ENCODE measurements at regions not wholly inside any gene's neighbourhood (a gene's known extent, or its start where the extent isn't known, plus 50 kb on each side); places are given as distances from the start of the nearest gene placed in this dataset.

- Histone ChIP-seq H3K79me1 (ENCODE audit: low read length) (no peaks in the 10 kb centered on the region), H3K4ac (ENCODE audit: low read depth, low read length) (no peak overlapping the region), H2AK5ac (ENCODE audit: low read length) (no peak overlapping the region), H3K36me3 (ENCODE audit: control insufficient read depth in 1 of 2, insufficient read depth in 2 of 2, low read length in 2 of 2) (no peaks in the 10 kb centered on the region), H3K27ac (ENCODE audit: low read depth, low read length) (no peak overlapping the region), H4K91ac (ENCODE audit: low read depth, low read length) (no peak overlapping the region), H3K23ac (ENCODE audit: low read length) (no peak overlapping the region), H4K8ac (ENCODE audit: low read depth, low read length) (no peak overlapping the region), H2BK12ac (ENCODE audit: low read length) (no peak overlapping the region), H2BK5ac (ENCODE audit: low read depth, low read length, poor library complexity) (no peak overlapping the region), H2AFZ (ENCODE audit: insufficient read depth, low read length, poor library complexity) (no peak overlapping the region), H3K9me3 (ENCODE audit: insufficient read depth, low read depth, low read length) (peaks cover 2% of the 10 kb centered on the region), H3K4me1 (ENCODE audit: control insufficient read depth in 1 of 2, insufficient read depth in 2 of 2, low read length in 2 of 2) (peaks cover 0 to 3% of the 10 kb centered on the region in 2 experiments), H3K14ac (ENCODE audit: low read length) (no peak overlapping the region), H2BK120ac (ENCODE audit: insufficient read depth, low read length, poor library complexity) (no peak overlapping the region), H3K9ac (ENCODE audit: low read length) (no peak overlapping the region), H3K4me3 (ENCODE audit: low read depth, low read length) (no peak overlapping the region), H3K27me3 (ENCODE audit: insufficient read depth, low read length) (no peaks in the 10 kb centered on the region), H3K4me2 (ENCODE audit: low read length) (no peak overlapping the region), H4K12ac (ENCODE audit: low read depth, low read length) (no peak overlapping the region), H3K79me2 (ENCODE audit: control insufficient read depth, insufficient read depth, low read length, poor library complexity) (no peaks in the 10 kb centered on the region), H3K18ac (ENCODE audit: low read length) (no peak overlapping the region)
- no peak for DNase-seq
- WGBS (ENCODE audit: extremely low coverage, insufficient coverage, insufficient read length), result no CpG with 5 or more reads among the region's 14 CpGs
These were observed 407.6 kb upstream of the CADM1 start for GRCh38 chr11:115911613-115912346.

- no peaks in the 10 kb centered on the region for H3K79me2 ChIP-seq (ENCODE audit: control insufficient read depth, insufficient read depth, low read length, poor library complexity)
- H2AK5ac ChIP-seq (ENCODE audit: low read length), result no peak overlapping the region
- peaks cover 2% of the 10 kb centered on the region for H3K9me3 ChIP-seq (ENCODE audit: insufficient read depth, low read depth, low read length)
- H3K4ac ChIP-seq (ENCODE audit: low read depth, low read length), result no peak overlapping the region
- no peaks in the 10 kb centered on the region for H3K79me1 ChIP-seq (ENCODE audit: low read length)
- no peak for DNase-seq
- no peak overlapping the region for H3K4me3 ChIP-seq (ENCODE audit: low read depth, low read length)
- no peak overlapping the region for H2BK120ac ChIP-seq (ENCODE audit: insufficient read depth, low read length, poor library complexity)
- no peak overlapping the region for H3K18ac ChIP-seq (ENCODE audit: low read length)
- no peak overlapping the region for H2AFZ ChIP-seq (ENCODE audit: insufficient read depth, low read length, poor library complexity)
- no peak overlapping the region for H4K91ac ChIP-seq (ENCODE audit: low read depth, low read length)
- H3K14ac ChIP-seq (ENCODE audit: low read length), result no peak overlapping the region
- H3K36me3 ChIP-seq (ENCODE audit: control insufficient read depth in 1 of 2, insufficient read depth in 2 of 2, low read length in 2 of 2), result no peaks in the 10 kb centered on the region
- H2BK5ac ChIP-seq (ENCODE audit: low read depth, low read length, poor library complexity), result no peak overlapping the region
- H4K8ac ChIP-seq (ENCODE audit: low read depth, low read length), result no peak overlapping the region
- H4K12ac ChIP-seq (ENCODE audit: low read depth, low read length), result no peak overlapping the region
- H3K23ac ChIP-seq (ENCODE audit: low read length), result no peak overlapping the region
- H3K9ac ChIP-seq (ENCODE audit: low read length), result no peak overlapping the region
- no peak overlapping the region for H3K4me2 ChIP-seq (ENCODE audit: low read length)
- H3K27me3 ChIP-seq (ENCODE audit: insufficient read depth, low read length), result no peaks in the 10 kb centered on the region
- WGBS (ENCODE audit: extremely low coverage, insufficient coverage, insufficient read length), result no CpG with 5 or more reads among the region's 1 CpG
- H3K27ac ChIP-seq (ENCODE audit: low read depth, low read length), result no peak overlapping the region
- H3K4me1 ChIP-seq (ENCODE audit: control insufficient read depth in 1 of 2, insufficient read depth in 2 of 2, low read length in 2 of 2), result peaks cover 0 to 3% of the 10 kb centered on the region in 2 experiments
- H2BK12ac ChIP-seq (ENCODE audit: low read length), result no peak overlapping the region
These were observed 406.2 kb upstream of the CADM1 start for GRCh38 chr11:115910379-115910778.

- no peak overlapping the region for H2AFZ ChIP-seq (ENCODE audit: insufficient read depth, low read length, poor library complexity)
- no peak overlapping the region for H3K9ac ChIP-seq (ENCODE audit: low read length)
- no peak overlapping the region for H2AK5ac ChIP-seq (ENCODE audit: low read length)
- no peak overlapping the region for H3K27ac ChIP-seq (ENCODE audit: low read depth, low read length)
- no peak overlapping the region for H3K4me3 ChIP-seq (ENCODE audit: low read depth, low read length)
- no peak overlapping the region for H3K4ac ChIP-seq (ENCODE audit: low read depth, low read length)
- H4K8ac ChIP-seq (ENCODE audit: low read depth, low read length), result no peak overlapping the region
- no peak for DNase-seq
- no peak overlapping the region for H2BK120ac ChIP-seq (ENCODE audit: insufficient read depth, low read length, poor library complexity)
- no CpG with 5 or more reads among the region's 3 CpGs for WGBS (ENCODE audit: extremely low coverage, insufficient coverage, insufficient read length)
- no peak overlapping the region for H3K14ac ChIP-seq (ENCODE audit: low read length)
- H3K27me3 ChIP-seq (ENCODE audit: insufficient read depth, low read length), result no peaks in the 10 kb centered on the region
- no peak overlapping the region for H4K12ac ChIP-seq (ENCODE audit: low read depth, low read length)
- H4K91ac ChIP-seq (ENCODE audit: low read depth, low read length), result no peak overlapping the region
- H3K79me1 ChIP-seq (ENCODE audit: low read length), result no peaks in the 10 kb centered on the region
- no peak overlapping the region for H2BK12ac ChIP-seq (ENCODE audit: low read length)
- H3K9me3 ChIP-seq (ENCODE audit: insufficient read depth, low read depth, low read length), result peaks cover 2% of the 10 kb centered on the region
- no peak overlapping the region for H3K4me2 ChIP-seq (ENCODE audit: low read length)
- no peaks in the 10 kb centered on the region for H3K79me2 ChIP-seq (ENCODE audit: control insufficient read depth, insufficient read depth, low read length, poor library complexity)
- H3K23ac ChIP-seq (ENCODE audit: low read length), result no peak overlapping the region
- H3K4me1 ChIP-seq (ENCODE audit: control insufficient read depth in 1 of 2, insufficient read depth in 2 of 2, low read length in 2 of 2), result no peaks in the 10 kb centered on the region
- no peak overlapping the region for H2BK5ac ChIP-seq (ENCODE audit: low read depth, low read length, poor library complexity)
- no peak overlapping the region for H3K18ac ChIP-seq (ENCODE audit: low read length)
- no peaks in the 10 kb centered on the region for H3K36me3 ChIP-seq (ENCODE audit: control insufficient read depth in 1 of 2, insufficient read depth in 2 of 2, low read length in 2 of 2)
These were observed 402.0 kb upstream of the CADM1 start for GRCh38 chr11:115906171-115906570.

DNA sequence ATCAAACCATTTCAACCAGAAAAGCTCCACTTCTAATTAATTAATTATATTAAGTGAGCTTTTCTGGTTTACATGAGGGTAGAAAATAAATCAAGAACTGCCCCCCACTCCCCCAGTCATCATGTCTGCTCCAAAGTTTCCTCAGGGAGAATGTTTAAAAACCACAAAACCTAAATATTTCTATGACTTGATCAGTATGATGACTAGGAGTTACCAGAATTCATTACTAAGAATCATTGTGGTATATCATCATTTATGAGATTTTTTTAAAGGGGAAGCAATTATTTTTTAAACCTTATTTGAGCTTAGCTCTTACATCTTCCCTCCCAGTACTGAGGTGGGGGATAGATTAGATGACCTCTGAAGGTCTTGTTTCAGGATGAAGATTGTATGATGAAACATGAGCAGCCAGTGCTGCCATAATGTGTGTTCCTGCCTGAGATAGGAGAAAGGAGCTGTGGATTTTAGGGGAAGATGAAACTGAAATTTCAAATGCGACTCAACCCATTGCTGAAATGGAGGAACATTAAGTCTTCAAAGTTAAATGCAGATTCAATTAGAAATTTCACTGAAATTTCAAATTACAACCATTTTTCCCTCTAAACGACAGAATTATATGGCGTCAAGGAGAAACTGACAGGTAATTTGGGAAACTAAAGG lies 401.3 kb upstream of the CADM1 start:
- no peaks in the 10 kb centered on the region for H3K36me3 ChIP-seq (ENCODE audit: control insufficient read depth in 1 of 2, insufficient read depth in 2 of 2, low read length in 2 of 2)
- H2BK120ac ChIP-seq (ENCODE audit: insufficient read depth, low read length, poor library complexity), result no peak overlapping the region
- no peaks in the 10 kb centered on the region for H3K79me1 ChIP-seq (ENCODE audit: low read length)
- H2BK12ac ChIP-seq (ENCODE audit: low read length), result no peak overlapping the region
- no CpG with 5 or more reads among the region's 3 CpGs for WGBS (ENCODE audit: extremely low coverage, insufficient coverage, insufficient read length)
- H3K9me3 ChIP-seq (ENCODE audit: insufficient read depth, low read depth, low read length), result peaks cover 2% of the 10 kb centered on the region
- no peaks in the 10 kb centered on the region for H3K79me2 ChIP-seq (ENCODE audit: control insufficient read depth, insufficient read depth, low read length, poor library complexity)
- H3K4me3 ChIP-seq (ENCODE audit: low read depth, low read length), result no peak overlapping the region
- no peak overlapping the region for H3K9ac ChIP-seq (ENCODE audit: low read length)
- H3K27ac ChIP-seq (ENCODE audit: low read depth, low read length), result no peak overlapping the region
- no peak overlapping the region for H4K91ac ChIP-seq (ENCODE audit: low read depth, low read length)
- H3K4me1 ChIP-seq (ENCODE audit: control insufficient read depth in 1 of 2, insufficient read depth in 2 of 2, low read length in 2 of 2), result no peaks in the 10 kb centered on the region
- DNase-seq, result no peak
- no peak overlapping the region for H2AFZ ChIP-seq (ENCODE audit: insufficient read depth, low read length, poor library complexity)
- H3K23ac ChIP-seq (ENCODE audit: low read length), result no peak overlapping the region
- H3K27me3 ChIP-seq (ENCODE audit: insufficient read depth, low read length), result no peaks in the 10 kb centered on the region
- H3K4me2 ChIP-seq (ENCODE audit: low read length), result no peak overlapping the region
- no peak overlapping the region for H2BK5ac ChIP-seq (ENCODE audit: low read depth, low read length, poor library complexity)
- no peak overlapping the region for H4K12ac ChIP-seq (ENCODE audit: low read depth, low read length)
- H3K18ac ChIP-seq (ENCODE audit: low read length), result no peak overlapping the region
- no peak overlapping the region for H2AK5ac ChIP-seq (ENCODE audit: low read length)
- H4K8ac ChIP-seq (ENCODE audit: low read depth, low read length), result no peak overlapping the region
- no peak overlapping the region for H3K4ac ChIP-seq (ENCODE audit: low read depth, low read length)
- no peak overlapping the region for H3K14ac ChIP-seq (ENCODE audit: low read length)

Measured in trophoblast cell (in vitro differentiated cells and primary cell).